ENCODE measurements at regions not wholly inside any gene's neighbourhood (a gene's known extent, or its start where the extent isn't known, plus 50 kb on each side); places are given as distances from the start of the nearest gene placed in this dataset.
"Not testable (repeated sequence)": the region's sequence is repeated elsewhere in the genome, so short reads cannot be mapped to it uniquely, and the experiment has no call there.

DNA sequence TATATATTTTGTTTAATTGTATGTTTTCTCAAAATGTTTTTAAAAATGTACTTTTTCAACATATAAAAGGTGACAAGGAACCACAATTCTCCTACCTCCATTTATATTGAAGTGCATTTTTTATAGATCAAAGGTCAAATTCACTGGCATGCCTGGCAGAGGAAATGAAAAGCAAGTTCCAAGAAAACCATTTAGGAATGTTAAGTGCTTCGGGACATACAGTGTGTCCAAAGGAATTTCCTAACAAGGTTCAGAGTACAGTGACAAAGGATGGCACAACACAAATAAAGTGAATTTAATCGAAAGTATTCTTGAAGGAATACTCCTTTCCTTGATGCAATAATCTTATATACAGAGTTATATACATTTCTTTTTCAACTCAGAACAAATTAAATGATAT, 242.3 kb downstream of the CCER1 start:
- H3K9me3 Mint-ChIP-seq, result peaks cover 11% of the 10 kb centered on the region
- no peaks in the 10 kb centered on the region for H3K36me3 Mint-ChIP-seq (ENCODE audit: low read depth)
- no peak for TF ChIP-seq CTCF (IDR thresholded peaks at IDR 0.05)
- no peaks in the 10 kb centered on the region for H3K4me1 Mint-ChIP-seq (ENCODE audit: low read depth)
- H3K27me3 Mint-ChIP-seq (ENCODE audit: insufficient read depth), result no peaks in the 10 kb centered on the region
- DNase-seq, result no peak
- H3K4me3 Mint-ChIP-seq, result no peak overlapping the region
- H3K27ac Mint-ChIP-seq, result no peak overlapping the region

DNA sequence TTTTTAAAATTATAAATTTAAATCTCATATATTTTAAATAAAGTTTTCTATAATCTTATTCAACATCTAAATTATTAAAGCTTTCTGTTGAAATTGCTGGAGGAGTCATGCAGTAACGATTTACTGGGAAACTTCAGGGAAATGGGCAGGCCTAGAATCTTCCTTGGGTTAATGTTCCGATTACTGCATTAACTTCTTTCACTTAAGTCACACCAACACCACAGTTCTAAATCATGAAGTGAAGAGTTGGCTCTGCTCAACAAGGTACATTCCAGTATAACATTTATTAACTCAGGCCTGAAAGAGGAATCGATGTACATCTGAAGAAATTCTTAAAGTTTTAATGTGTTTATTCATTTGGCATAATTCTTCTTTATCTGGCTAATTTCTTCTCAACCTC, 244.3 kb downstream of the CCER1 start:
- H3K4me3 Mint-ChIP-seq, result no peak overlapping the region
- no peaks in the 10 kb centered on the region for H3K36me3 Mint-ChIP-seq (ENCODE audit: low read depth)
- DNase-seq, result no peak
- no peaks in the 10 kb centered on the region for H3K27me3 Mint-ChIP-seq (ENCODE audit: insufficient read depth)
- H3K27ac Mint-ChIP-seq, result no peak overlapping the region
- TF ChIP-seq CTCF (IDR thresholded peaks at IDR 0.05), result no peak
- no peaks in the 10 kb centered on the region for H3K4me1 Mint-ChIP-seq (ENCODE audit: low read depth)
- peaks cover 11% of the 10 kb centered on the region for H3K9me3 Mint-ChIP-seq

DNA sequence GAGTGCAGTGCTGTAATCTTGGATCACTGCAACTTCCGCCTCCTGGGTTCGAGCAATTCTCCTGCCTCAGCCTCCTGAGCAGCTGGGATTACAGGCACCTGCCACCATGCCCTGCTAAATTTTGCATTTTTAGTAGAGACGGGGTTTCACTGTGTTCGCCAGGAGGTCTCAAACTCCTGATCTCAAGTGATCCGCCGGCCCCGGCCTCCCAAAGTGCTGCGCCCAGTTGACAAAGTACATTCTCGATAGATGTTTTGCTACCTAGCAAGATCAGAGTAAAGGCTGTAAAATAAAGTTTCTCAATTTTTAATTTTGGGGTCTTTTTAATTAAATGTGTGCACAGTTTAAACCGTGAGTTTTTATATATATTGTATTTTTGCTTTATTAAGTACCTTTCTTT, 248.9 kb downstream of the CCER1 start:
- Mint-ChIP-seq H3K4me3 (no peak overlapping the region), H3K27ac (no peak overlapping the region), H3K36me3 (ENCODE audit: low read depth) (no peaks in the 10 kb centered on the region), H3K27me3 (ENCODE audit: insufficient read depth) (no peaks in the 10 kb centered on the region), H3K9me3 (peaks cover 23% of the 10 kb centered on the region), H3K4me1 (ENCODE audit: low read depth) (no peaks in the 10 kb centered on the region)
- no peak for TF ChIP-seq CTCF (IDR thresholded peaks at IDR 0.05)
- no peak for DNase-seq

- Mint-ChIP-seq H3K4me1 (ENCODE audit: low read depth) (no peaks in the 10 kb centered on the region), H3K36me3 (ENCODE audit: low read depth) (no peaks in the 10 kb centered on the region), H3K27ac (no peak overlapping the region), H3K9me3 (peaks cover 25% of the 10 kb centered on the region), H3K27me3 (ENCODE audit: insufficient read depth) (no peaks in the 10 kb centered on the region), H3K4me3 (no peak overlapping the region)
- DNase-seq, result no peak
- peak; percentile 26; the same call in 1 of the 2 replicates for TF ChIP-seq CTCF (IDR thresholded peaks at IDR 0.05)
Measured at GRCh38 chr12:90695415-90695814, 259.6 kb downstream of the CCER1 start.

DNA sequence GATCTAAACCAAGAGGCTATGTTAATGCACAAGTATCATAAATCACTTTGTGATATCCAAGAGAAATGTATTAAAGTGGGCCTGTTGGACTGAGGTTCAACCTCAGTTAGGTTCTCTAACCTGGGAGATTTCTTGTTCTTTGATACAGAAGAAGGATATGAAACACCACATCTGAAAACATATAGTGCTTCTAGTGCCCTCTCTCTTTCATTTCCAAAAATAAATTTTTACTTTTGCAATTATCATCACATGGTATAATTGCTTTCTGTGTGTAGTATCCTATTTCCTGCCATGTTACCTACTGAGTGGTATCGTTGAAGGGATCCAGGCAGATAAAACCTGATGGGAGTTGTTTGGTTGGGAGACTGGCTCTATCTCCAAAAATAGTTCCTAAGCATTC, 264.9 kb downstream of the CCER1 start:
- H3K36me3 Mint-ChIP-seq (ENCODE audit: low read depth), result no peaks in the 10 kb centered on the region
- H3K27ac Mint-ChIP-seq, result no peak overlapping the region
- H3K27me3 Mint-ChIP-seq (ENCODE audit: insufficient read depth), result no peaks in the 10 kb centered on the region
- H3K9me3 Mint-ChIP-seq, result peaks cover 32% of the 10 kb centered on the region
- no peak overlapping the region for H3K4me3 Mint-ChIP-seq
- H3K4me1 Mint-ChIP-seq (ENCODE audit: low read depth), result no peaks in the 10 kb centered on the region
- no peak for DNase-seq
- TF ChIP-seq CTCF (IDR thresholded peaks at IDR 0.05), result no peak

- DNase-seq; H3K27ac Mint-ChIP-seq; H3K27me3 Mint-ChIP-seq (ENCODE audit: insufficient read depth); H3K4me3 Mint-ChIP-seq; H3K36me3 Mint-ChIP-seq (ENCODE audit: low read depth); H3K4me1 Mint-ChIP-seq (ENCODE audit: low read depth): not testable (repeated sequence)
- H3K9me3 Mint-ChIP-seq, result peaks cover 21% of the 10 kb centered on the region
Measured at GRCh38 chr12:90687682-90688081, 267.3 kb downstream of the CCER1 start.
